COLO829 (cell line): ENCODE measurements at regions not wholly inside any gene's neighbourhood (a gene's known extent, or its start where the extent isn't known, plus 50 kb on each side); places are given as distances from the start of the nearest gene placed in this dataset.

Experiments used
- DNase-seq: peaks from one replicate; pipeline ENCODE4 v3.0.0; 2012; ENCODE audit warnings: low spot score

DNA sequence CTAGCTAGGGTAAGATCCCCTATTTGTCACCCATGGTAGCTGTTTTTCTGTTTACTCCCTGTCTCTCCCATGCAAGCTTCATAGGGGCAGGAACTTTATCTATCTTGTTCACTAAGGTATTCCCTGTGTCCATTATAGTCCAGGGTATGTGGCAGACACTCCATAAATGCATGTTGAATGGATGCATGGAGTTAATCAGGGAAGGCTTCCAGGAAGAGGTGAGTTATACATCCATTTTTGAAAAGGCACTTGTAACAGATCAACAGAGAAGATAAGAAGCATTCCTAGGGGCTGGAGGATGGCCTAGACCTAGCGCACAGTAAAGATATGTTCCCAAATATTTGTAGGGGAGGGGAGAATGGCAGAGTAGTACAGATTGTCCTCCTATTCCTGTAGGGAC, 130.3 kb downstream of the BUD13 start:
- no peak for DNase-seq

DNA sequence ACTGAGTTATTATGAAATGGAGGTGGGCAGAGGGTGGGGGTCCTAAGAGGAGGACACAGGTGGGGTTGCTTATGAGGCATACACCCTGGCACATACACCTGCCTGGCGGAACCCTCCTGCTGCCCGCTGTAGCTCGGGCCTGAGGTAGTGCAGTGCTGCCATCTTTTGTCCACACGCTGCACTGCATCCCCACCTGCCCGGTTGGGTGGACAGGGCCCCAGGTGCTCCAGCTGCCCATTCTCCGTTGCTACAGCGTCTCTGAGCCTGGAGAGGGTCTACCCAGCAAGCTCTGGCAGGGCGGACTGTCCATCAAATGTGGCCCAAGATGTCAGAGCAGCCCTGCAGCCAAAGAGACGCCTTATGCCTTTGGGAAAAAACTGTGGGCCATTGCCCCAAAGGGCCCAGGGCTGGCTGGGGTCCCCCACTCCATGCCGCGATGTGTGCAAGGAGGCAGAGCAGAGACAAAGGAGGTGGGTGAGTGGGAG, 131.2 kb downstream of the BUD13 start:
- DNase-seq: peak; percentile 48

DNA sequence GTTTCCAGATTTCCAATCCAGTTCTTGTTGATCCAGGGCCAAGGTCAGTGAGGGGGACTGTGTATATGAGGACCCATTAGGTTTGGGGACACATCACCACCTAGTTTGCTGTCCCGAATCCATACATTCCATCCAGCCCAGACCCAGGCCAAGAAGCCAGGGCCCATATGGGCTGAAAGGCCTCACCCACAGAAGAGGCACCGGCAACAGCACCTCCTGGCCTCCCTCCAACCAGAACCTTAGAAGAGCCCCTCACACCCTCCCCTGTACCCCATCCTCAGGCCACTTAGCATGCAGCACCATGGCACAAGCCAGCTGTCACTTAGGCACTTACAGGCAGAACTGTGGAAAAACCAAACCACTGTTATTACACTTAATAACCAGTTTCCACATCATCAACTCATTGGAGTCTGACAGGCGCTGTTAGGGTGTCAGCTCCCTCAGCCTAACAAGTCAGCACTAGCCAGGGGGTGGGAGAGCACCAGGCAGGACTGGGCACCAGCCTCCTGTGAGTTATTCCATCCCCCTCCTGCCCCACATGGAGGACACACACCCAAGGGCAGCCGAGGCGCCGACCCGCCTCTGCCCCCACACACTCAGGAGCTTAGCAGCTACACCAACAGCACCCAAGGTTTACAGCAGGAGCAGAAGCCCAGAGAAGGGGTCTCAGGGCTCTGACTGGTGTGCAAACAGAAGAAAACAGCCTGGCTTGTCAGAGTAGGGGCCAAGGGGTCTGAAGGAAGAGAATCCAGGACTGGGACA, 132.0 kb downstream of the BUD13 start:
- DNase-seq: no peak

DNA sequence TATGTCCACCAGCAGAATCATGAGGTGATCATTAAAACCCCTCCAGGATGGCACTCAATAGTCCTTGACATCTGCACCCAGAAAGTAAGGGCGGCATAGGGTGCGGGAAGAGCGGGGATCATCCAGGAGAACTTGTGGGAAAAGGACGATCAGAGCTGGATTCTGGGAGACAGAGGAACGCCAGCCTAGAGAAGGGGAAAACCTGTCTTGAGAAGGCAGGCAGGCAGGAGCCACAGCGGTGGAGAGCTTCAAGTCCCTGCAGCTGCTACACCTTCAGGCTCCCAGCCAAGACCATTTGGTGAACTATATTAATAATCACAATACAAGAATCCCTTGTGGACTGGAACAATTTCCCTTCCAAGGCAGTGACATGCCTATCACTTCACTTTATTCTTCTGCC, 134.3 kb downstream of the BUD13 start:
- no peak for DNase-seq

DNA sequence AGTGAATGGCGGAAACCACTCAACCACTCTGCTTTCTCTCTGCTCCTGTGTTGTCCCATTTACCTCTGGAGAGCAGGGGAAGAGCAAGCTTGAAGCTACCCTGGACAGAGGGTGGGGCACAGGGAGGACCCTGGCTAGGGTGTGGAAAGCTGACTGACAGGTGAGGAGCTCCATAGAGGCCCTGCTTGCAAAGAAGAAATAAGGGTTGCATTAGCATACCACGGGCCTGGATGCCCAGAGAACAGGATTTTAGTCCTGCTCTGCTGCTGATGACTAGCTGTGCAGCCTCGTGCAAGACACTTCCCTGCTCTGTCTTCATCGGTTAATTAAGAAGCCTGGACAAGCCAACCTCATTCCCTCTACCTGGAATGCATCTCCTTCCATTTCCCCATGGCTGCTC, 135.0 kb downstream of the BUD13 start:
- DNase-seq: no peak

DNA sequence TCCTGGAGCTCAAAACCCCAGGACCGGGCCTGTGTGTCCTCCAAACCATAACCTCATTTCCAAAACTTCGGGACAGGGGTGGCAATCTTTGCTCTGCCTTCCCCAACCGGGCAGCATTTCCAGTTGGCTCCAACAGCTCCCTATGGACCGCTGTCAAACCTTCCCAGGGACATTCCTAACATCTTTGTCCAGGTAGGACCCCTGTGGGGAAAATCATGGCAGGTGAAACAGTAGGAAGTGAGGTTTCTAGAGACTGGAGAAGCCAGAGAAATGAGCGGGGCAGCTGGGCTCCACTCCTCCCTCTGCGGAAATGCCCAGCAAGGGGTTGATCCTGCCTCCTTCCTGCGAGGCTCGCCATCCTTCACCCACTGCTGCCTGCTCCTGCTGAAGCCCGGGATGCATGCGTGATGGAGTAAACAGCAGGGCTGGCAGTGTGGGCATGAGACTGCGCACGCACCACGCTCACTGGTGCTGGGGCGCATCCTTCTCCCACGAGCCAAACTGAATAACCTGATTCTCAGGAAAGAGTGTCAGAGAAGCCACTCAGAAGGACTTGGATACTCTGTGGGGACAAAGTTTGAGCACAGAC, 136.4 kb downstream of the BUD13 start:
- DNase-seq: no peak

DNA sequence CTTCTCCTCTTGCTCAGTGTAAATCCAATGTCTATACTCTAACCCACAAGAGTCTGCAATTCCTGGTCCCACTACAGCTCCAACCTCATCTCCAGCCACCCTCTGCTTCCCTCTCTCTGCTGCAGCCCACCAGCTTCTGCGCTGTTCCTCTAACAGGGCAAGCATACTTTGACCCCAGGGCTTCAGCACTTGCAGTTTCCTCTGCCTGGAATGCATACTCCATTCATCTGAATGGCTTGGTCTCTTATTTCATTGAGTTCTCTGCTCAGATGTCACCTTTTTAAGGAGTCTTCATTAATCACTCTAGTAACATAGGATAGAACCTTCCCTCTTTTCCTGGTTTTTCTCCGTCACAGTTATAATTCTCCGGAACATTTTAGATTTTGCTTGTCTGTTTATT, 141.6 kb downstream of the BUD13 start:
- DNase-seq: no peak

DNA sequence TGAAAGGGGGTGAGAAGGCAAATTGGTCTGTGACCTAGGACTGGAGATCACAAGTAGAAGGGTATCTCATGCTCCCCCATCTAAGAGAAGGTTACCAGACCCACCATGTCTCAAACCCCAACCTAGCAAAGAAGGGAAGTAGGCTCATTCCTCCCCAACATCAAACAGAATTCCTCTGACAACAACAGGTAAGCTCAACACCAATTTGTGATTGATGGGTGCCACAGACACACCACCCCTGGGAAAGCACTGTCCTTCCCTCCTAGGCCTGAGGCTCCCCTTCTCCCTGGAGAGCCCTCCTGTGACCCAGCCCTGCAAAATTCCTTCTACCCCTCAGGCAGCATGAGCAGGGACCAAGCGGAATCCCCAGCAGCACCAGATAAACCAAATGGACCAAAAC, 154.3 kb downstream of the BUD13 start:
- no peak for DNase-seq

DNA sequence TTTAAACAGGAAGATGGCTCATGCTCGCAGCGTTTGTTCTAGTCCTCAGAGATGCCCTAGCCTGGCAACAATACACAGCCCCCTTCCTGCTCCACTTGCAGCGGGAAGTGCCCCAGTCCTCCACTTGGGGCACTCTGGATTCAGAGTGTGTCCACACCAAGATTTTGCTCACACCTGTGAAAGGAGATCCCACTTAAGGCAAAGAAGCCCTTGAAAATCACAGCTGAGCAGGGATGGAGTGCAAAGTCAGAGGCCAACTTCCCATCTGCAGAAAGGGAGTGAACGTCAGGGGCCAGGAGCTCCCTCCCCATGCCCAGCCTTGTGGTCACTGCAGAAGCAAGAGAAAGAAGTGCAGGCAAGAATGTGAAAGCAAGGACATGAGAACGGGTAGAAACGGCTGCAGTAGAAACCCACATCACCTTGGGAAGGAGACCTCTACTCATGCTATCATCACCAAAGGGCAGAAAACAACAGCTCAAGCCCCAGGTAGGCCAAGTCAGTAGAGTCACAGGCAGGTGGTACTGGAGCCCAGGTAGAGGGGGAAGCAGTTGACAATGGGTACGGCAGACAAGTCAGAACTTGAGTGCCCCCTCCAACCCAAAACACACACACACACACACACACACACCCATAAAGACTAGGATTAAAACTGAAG, 157.4 kb downstream of the BUD13 start:
- DNase-seq: no peak

DNA sequence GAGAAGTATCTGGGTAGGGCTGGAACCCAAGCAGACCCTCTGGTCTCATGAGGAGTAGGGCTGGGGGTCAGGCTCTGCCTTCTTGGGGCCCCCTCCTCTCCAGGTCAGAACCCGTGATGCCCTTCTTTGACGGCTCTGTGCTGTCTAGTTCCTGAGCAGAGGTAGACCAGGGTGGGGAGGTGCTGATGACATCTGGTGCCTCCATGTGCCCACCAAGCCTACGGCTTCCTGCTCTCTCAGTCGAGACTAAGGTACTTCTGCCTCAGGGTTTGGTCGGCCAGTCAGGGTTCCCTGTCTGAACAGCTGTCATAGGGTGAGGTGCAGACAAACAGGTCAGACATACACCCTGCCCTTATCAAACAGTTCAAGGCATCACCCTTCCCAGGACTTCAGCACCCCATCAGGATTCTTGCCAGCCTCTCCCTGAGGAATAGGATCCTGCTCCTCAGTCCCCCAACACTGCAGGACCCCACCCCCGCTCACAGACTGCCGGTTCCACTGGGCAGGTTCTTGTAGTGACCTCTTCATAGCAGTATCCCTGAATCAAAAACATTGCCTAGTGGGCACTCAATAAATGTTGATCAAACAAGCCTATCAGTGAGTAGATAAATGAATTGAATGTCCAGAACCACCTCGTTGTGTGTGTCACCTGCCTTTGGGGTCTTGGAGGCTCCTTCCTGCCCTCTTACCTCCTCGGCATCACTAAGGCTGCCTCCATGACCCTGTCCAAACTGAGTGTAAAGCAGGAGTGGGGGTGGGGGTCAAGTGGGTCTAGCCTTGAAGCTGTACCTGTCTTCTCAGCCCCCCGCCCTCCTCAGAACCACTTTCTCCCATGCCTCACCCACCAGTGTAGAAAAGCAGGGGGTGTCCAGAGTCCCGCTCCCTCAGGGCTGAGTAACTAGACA, 158.2 kb downstream of the BUD13 start:
- DNase-seq: no peak

DNA sequence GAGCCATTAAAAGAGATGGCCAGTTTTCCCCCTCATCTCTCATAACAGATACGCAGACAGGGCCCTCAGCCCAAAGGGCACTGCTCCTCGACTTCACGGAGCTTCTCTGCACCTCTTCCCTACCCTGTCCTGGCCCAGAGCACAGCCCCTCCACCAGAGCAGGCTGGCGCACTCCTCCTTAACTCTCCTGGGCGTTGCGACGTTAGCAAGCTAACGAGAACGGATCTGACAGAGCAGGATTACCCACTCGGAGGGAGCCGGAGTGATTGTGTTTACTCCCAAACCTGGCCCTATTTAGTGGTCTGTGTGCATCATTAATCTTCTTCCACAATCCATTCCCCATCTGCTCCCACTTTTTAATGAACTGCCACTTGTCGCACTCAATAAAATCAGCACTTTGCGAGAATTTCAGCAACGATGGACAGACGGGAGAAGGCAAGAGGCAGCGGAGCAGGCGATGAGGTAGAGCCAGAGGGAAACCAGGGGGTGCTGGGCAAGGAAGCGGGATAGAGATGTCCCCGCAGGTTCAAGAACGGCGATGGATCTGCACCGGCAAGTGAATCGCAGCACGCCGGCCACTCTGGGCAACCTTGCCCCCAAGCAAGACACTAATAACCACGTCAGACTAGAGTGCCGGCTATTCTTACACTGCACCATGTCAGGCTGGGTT, 159.4 kb downstream of the BUD13 start:
- DNase-seq: no peak

DNA sequence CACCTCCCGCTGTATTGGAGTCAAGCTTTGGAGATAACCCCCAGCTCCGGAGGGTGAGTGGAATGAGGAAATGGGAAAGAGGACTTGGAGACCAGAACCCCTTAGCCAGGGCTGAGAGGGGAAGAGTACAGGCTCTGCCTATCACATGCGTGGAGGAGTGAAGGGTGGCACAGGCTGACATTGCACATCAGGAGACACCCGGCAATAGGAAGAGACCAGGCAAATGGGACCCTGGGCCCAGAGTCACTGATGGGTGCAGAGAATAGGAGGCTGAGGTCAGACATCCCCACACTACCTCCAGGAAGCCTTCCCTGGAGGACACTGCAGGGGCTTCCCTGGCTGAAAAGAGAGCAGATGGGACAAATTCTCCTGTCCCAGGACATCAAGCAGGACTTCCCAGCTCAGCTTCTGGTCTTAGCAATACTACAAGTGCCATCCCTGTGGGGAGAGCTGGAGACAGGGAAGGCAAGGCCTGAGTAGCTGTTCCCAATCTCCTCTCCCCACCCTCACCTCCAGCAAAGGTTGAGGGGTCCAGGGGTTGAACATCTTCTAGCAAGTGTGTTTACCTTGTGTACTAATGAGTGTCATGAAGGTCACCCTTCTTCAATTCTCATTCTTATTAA, 160.7 kb downstream of the BUD13 start:
- no peak for DNase-seq

DNA sequence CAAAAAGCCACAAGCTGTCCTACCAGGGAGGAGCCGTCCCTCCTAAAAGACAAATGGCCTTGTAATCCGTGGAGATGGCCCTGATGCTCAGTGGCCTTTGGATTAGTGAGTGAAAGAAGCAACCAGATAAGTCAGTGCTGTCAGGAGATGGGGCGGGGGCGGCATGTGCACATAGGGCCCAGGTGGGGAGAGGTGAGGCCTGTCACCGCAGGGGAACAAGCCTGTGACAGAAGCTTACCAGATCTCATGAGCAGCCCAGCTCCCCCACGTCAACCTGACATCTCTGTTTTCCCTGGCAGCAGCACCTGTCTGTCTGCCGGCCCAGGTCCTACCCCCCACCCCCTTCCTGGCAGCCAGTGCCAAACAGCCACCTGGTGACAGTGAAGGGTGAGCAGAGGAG, 162.6 kb downstream of the BUD13 start:
- no peak for DNase-seq

DNA sequence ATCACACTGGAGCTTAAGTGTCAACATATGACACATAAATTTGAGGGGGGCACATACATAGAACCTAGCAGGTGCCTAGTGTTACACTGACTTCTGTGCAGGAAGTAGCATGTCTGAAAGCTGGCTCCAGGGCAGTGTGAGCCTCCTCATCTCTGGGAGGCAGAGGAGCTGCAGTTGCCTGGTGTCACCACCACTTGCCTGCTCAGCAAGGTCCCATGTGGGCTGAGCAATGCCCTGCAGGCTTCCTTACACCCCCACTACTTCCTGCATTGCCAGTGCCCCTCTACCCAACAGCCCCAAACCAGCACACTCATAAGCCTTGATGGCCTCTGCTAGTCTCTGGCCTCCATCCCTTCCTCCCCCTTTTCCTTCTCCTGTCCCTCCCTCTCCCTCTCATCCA, 165.8 kb downstream of the BUD13 start:
- no peak for DNase-seq

DNA sequence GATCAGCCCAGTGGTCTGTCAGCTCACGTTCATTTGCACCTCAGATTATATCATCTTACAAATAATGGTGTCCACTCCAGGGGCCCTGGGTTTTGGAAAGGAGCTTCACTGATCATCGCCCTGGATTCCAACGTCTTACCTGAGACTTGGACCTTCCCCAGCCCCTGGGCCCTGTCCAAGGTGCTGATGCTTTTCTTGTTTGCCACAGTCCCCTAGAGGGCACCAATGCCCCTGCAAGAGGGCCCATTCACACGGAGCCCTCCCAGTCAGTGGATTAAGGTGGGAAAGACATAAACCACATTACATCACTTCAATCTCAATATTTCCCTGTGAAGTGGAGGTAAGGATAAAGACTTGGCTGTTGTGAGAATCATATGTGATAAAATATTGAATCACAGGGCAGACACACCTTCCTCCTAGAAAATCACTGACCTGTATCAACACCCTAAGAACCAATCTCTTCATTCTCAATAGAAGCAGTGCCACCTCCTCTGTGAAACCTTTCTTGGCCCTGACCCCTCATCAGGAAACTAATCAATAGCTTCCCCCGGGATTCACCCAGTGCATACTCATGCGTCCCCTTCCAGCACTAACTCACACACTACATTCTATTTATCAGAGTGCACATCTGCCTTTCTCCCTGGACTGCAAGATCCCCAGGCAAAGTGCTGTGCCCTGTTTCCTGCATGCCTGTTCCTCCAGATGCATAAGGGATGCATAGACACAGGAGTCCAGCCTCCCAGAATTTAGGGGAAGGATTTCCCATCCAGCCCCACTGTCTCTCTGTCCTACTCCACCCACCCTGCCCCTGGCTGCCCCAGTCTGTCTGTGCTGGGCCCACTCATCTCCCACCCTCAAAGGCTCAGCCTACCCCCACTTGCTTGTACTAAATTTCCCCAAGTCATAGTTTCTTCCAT, 167.0 kb downstream of the BUD13 start:
- DNase-seq: peak; percentile 23

DNA sequence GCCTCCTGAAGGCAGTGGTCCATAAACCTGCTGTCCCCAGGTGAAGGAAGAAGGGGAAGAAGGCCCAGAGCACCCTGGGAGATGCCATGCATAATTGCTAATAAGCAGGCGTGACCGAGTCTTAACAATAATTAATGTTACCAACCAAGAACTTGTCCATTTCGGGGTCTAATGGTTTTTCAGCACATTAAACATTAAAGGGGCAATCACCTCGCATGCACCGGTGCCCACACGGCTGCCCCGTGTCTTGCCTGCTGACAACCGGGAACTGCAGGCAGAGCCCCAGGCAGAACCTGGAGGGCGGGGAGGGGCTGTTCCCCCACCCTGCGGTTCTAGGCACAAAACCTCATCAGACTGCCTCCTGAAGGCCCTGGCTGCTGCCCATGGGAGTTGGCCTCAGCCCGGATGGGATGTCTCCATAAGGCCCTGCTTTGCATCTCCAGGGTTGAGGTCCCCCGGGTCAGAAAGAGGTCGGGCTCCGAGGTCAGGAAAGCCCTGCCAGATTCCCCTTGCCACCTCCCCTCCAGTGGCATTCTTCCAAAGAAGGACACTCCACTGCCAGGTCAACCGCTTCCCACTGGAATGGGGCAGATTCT, 169.0 kb downstream of the BUD13 start:
- DNase-seq: no peak

DNA sequence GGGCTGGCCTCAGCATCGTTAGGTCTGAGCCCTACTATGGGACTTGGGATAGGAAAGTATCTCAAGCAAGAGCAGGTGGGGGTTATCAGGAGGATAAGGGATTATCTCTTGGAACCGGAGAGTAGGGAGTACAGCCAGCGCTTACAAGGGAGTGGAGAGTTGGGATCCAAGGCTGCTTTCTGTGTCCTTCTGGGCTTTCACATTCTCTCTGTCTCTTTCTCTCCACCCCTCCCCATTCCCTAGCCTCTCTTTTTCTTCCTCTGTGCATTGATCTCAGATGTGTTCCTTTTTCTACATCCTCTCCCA, 170.2 kb downstream of the BUD13 start:
- DNase-seq: no peak

DNA sequence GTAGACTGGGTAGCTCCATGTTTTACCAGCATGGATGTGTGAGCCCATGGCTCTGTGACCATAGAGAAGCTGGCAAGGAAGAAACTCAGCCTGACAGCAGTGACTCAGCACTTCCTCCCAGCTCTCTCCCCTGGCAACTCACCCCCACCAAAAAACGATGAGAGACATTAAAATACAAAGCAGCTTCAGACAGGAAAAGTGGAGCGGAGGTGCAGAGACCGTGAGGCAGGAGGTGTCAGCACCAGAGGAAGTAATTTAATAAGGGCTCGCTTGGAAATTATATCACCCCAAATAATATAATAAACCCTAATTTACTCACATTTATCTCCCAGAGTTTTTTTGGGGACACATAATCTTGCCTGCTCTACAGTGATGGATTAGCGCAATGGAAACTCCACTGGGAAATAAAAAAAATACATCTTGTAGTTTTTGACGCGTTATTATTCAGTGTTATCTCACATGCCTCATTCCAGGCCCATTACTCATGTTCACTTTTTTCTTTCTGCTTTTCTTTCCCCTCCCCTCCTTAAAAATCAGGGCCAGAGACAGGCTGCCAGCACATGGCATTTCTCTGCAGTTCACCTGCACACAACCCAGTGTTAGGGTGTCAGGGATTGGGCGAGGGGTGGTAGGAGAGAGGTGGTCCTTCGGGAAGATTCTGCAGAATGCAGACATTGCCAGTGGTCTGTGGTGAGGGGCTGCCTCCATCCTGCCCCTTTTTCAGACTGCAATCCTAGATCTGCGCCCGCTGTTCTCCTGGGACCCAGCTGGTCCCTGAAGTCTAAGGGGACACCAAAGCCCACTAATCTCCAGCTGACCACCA, 170.8 kb downstream of the BUD13 start:
- DNase-seq: no peak

DNA sequence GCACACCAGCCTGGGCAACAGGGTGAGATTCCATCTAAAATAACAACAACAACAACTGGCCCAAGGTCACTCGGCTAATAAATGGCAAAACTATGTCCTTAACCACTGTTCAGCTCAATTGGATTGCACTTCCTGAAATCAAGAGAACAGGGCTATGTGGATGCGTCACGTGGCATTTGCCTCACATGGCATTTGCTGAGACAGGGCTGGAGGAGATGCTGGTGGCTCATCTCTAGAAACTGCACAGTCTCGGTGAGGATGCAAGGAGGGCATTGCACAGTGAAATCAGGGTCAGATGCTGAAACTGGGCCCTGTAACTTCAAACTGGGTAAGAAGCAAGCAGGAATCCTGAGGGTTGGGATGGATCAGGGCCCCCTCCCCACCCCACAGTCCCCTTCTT, 171.9 kb downstream of the BUD13 start:
- DNase-seq: no peak
